ENCODE measurements at regions not wholly inside any gene's neighbourhood (a gene's known extent, or its start where the extent isn't known, plus 50 kb on each side); places are given as distances from the start of the nearest gene placed in this dataset.

DNA sequence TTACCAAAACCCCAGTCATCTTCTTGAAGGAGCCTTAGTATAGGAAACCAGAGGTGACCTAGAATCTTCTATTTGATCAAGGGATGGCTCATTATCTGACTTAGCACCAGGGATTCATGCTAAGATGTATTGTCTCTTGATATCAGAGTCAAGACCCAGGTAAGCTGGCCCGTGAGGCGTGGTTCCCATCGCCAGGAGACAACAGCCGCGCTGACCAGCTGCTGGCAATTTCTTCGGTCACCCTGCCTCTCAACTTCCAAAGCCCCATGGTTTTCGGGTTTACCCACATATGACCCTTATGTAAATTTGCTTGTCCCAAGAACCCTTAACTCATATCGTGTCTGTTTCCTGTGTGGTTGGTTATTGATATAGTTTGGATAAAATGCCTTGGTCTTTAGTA is 77.7 kb upstream of the VSTM2B start:
- no peak for DNase-seq (ENCODE audit: low read depth)
- TF ChIP-seq, protein P1, sequence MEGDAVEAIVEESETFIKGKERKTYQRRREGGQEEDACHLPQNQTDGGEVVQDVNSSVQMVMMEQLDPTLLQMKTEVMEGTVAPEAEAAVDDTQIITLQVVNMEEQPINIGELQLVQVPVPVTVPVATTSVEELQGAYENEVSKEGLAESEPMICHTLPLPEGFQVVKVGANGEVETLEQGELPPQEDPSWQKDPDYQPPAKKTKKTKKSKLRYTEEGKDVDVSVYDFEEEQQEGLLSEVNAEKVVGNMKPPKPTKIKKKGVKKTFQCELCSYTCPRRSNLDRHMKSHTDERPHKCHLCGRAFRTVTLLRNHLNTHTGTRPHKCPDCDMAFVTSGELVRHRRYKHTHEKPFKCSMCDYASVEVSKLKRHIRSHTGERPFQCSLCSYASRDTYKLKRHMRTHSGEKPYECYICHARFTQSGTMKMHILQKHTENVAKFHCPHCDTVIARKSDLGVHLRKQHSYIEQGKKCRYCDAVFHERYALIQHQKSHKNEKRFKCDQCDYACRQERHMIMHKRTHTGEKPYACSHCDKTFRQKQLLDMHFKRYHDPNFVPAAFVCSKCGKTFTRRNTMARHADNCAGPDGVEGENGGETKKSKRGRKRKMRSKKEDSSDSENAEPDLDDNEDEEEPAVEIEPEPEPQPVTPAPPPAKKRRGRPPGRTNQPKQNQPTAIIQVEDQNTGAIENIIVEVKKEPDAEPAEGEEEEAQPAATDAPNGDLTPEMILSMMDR (IDR thresholded peaks at IDR 0.05; ENCODE audit: low read depth, low read length, missing control alignments), result no peak
- no peak overlapping the region for H3K4me3 ChIP-seq (ENCODE audit: low read depth, low read length)

DNA sequence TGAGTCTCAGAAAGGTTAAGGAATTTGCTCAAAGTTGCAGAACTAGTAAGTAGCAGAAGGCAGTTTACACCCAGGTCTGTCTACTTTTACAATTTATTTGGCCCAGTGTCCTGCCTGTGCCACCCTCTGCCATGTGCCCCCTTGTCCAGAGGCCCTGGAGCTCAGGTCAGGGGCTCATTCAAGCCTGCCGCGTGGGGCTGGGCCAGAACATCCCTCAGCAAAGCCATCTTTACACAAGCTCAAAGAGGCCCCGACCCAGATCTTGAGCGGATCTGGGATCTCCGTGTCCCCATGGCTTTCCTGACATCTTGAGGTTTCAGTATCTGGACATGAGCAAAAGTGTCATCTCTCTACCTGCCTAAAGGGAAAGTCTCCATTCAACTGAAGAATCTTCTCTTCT is 76.4 kb upstream of the VSTM2B start:
- TF ChIP-seq, protein P1 (IDR thresholded peaks at IDR 0.05; ENCODE audit: low read depth, low read length, missing control alignments), result no peak
- no peak overlapping the region for H3K4me3 ChIP-seq (ENCODE audit: low read depth, low read length)
- no peak for DNase-seq (ENCODE audit: low read depth)

DNA sequence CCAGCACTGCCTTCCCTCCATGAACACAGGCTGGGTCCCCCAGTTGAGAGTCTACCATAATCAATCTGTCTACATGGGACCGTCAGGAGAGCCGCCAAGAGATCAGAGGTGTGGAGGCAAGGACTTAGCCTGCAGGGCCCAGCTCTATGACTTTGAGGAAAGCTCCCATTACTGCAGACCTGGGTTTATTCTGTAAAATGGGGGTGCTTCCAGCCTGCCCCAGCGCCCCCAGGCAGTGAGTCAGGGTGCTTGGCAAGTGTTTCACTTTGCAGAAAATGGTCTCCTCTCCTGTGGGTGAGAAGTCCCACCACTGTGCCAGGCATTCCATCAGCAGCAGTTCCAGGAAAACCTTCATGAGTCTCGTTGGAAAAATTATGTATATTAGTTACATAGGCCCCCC is 75.5 kb upstream of the VSTM2B start:
- TF ChIP-seq, protein P1 (IDR thresholded peaks at IDR 0.05; ENCODE audit: low read depth, low read length, missing control alignments), result no peak
- no peak overlapping the region for H3K4me3 ChIP-seq (ENCODE audit: low read depth, low read length)
- DNase-seq (ENCODE audit: low read depth), result no peak

DNA sequence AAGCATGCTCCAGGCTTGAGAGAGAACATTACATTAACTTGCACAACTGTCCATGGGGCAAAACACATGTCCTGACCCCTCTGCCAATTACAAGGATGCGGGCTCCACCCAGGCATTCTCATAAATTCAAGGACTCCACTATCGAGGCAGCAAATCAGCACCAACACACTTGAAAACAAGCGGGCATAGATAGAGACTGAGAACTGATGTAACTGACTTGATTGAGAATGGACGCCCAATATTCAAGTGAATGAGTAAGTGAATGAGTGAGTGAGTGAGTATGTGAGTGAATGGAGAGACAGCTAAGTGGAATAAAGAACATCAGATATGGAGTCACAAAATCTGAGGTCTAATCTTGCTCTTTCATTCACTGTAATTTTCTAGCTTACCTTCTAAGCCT is 75.0 kb upstream of the VSTM2B start:
- H3K4me3 ChIP-seq (ENCODE audit: low read depth, low read length), result no peak overlapping the region
- DNase-seq (ENCODE audit: low read depth), result no peak
- TF ChIP-seq, protein P1 (IDR thresholded peaks at IDR 0.05; ENCODE audit: low read depth, low read length, missing control alignments), result no peak

DNA sequence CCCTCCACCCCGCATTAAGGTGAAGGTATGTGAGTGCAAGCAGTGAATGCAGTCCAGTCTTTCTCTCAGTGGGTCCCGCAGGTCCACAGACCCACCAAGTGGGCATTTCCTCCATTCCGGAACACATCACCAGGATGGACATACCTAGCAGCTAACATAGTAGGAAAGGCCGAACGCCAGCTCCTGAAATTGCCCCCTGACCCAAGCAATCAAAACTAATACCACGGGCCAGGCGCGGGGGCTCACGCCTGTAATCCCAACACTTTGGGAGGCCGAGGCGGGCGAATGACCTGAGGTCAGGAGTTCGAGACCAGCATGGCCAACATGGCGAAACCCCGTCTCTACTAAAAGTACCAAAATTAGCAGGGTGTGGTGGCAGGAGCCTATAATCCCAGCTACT is 71.7 kb upstream of the VSTM2B start:
- TF ChIP-seq, protein P1 (IDR thresholded peaks at IDR 0.05; ENCODE audit: low read depth, low read length, missing control alignments), result no peak
- no peak overlapping the region for H3K4me3 ChIP-seq (ENCODE audit: low read depth, low read length)
- DNase-seq (ENCODE audit: low read depth), result no peak

DNA sequence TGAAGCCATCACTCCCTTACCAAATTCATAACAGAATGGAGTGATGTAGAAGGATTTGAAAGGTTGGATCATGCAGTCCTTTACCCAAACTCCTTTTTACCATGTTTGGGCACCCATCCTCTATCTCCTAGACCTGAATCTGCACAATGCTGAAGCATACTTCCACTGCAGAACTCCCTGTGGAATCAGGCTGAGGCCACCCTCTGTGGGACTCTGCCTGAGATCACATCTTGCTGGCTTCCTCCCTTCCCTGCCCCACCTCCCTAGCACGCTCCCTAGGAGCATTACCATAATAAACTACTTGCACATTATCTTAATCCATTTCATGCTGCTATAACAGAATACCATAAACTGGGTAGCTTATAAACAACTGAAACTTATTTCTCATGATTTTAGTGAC is 68.4 kb upstream of the VSTM2B start:
- H3K4me3 ChIP-seq (ENCODE audit: low read depth, low read length), result no peak overlapping the region
- TF ChIP-seq, protein P1 (IDR thresholded peaks at IDR 0.05; ENCODE audit: low read depth, low read length, missing control alignments), result no peak
- no peak for DNase-seq (ENCODE audit: low read depth)

DNA sequence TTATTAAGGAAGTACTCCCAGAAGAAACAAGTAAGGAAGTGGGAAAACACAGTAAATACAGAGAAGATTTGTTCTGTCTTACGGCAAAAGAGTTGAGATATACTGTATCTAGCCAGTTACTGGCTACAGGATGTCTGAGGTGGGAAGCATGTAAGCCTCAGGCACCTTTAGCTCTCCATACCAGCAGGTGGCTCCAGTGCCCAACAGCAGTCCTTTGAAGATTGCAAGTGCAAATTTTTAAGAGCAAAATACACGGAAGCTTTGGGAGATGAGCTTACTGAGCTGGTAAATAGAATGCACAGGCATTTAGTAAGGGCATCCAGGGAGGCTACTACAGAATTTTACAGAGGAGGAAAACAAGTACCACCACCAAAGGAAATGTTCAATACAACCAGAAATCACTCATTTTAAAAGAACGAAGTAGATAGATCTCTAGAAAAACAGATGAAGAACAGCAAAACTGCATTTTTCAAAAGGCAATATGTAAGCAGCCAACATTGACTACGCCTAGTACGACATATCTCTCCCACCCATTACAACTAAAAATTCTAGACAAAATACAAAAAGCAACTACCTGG is 57.9 kb upstream of the VSTM2B start:
- no peak for DNase-seq (ENCODE audit: low read depth)
- TF ChIP-seq, protein P1 (IDR thresholded peaks at IDR 0.05; ENCODE audit: low read depth, low read length, missing control alignments), result peak; percentile 59

More for the DNA sequence above, 57.9 kb upstream of the VSTM2B start:
- no peak overlapping the region for H3K4me3 ChIP-seq (ENCODE audit: low read depth, low read length)
